GM18909 (cell line): ENCODE measurements at regions not wholly inside any gene's neighbourhood (a gene's known extent, or its start where the extent isn't known, plus 50 kb on each side); places are given as distances from the start of the nearest gene placed in this dataset.
A peak's percentile ranks its signal among the peaks of the same experiment; 100 is the strongest.

Experiments used
- ATAC-seq: cut with Tn5 transposase; IDR thresholded peaks from one replicate; pipeline ENCODE4 v1.9.1; 2021; ENCODE audit warnings: mild to moderate bottlenecking; ENCODE audit not compliant: unreplicated experiment, poor library complexity

DNA sequence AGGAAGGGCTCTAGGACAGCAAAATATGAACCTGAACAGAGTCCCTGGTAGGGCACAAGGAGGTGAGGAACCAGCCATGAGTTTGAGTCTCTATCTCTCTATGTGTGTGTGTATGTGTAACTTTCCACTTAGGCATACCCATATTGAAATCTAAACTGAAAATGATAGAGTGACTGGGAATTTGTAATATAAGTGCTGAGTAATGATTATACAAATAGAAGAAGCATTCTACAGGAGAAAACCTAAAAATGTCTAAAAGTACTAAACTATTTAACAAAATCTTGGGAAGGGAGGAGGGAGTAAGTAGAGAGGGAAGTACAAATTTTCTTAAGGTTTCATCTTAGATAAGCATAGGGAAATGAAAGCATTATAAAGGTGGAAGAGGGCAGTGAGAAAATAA is 97.1 kb upstream of the ZC3H12C start:
- no peak for ATAC-seq

DNA sequence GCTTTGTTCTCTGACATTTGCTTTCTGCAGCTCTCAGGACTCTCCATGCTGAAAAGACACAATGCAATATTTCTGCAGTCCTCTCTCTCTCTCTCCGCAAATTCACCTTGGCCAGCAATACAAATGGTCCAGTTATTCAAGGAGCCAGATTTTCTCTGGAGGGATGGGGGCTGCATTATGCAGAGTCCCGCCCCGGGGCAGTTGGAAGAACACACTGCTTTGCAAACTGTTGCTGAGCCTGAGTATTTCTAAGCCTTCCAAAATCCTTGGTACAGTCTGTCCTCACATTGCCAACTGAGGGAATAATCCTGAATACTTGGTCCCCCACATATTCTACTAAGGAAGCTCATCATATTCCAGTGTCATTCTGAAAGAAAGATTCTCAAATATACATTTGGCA is 94.3 kb upstream of the ZC3H12C start:
- ATAC-seq = no peak

DNA sequence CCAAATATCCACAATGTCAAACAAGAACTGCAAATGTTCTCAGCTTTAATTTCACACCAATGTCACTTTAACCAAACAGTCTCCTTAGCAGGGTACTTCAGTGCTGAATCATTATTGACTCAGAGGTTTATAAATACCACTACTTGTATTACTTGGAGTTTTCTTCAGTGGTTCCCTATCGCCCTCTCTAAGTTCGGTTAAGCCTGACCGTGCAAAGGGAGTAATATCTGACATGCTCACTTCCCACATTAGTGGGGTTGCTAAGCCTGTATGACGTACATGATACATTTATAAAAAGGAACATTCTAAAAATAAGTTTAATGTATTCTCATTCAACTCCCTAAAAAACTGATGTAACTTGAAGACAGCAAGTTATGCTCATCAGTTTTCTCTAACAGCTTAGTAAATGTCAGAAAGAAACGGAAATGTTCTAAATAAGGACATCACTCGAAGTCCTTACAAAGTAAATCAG is 93.1 kb upstream of the ZC3H12C start:
- ATAC-seq = peak; percentile 94

DNA sequence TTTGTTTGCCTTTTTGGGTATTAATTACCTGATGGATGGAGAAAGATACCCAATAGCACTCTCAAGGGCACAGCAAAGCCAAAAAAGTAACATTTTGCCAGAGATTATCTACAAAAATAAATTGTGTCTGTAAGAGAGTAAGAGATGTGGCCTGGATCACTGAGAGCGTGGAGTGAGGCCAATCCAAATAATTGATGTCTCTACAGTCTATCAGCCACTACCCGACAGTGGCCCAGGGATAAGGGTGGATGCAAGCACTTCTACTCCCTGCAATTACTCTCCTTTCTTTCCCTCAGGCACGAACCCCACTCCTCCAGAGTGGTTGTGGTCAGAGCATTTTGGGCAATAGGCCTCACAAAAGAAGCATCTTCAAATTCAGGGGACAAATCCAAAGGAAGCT is 92.3 kb upstream of the ZC3H12C start:
- ATAC-seq = no peak

DNA sequence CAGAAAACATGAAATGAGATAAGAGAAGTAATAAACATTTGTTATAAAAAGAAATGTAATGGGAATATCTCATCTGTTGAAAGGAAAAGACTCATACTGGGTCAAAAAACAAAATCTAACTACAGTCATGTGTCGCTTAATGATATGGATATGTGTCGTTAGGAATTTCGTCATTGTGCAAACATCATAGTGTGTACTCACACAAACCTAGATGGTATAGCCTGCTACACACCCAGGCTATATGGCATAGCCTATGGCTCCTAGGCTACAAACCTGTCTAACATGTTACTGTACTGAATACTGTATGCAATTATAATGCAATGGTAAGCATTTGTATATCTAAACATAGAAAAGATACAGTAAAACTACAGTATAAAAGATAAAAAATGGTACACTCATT is 89.8 kb upstream of the ZC3H12C start:
- no peak for ATAC-seq

DNA sequence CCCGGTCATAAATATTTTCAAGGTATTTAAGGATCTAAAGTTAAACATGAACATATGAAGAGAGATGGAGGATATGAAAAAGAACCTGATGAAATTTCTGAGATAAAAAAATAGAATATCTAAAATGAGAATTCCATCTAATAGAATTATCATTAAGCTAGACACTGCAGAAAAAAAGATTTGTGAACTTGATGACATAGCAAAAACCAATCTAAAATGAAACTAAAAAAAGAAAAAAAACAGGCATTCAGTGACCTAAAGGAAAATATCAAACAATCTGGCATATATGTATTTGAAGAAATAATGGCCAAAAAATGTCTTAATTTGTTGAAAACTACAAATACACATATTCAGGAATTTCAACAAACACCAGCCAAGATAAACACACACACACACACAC is 81.6 kb upstream of the ZC3H12C start:
- ATAC-seq = no peak

DNA sequence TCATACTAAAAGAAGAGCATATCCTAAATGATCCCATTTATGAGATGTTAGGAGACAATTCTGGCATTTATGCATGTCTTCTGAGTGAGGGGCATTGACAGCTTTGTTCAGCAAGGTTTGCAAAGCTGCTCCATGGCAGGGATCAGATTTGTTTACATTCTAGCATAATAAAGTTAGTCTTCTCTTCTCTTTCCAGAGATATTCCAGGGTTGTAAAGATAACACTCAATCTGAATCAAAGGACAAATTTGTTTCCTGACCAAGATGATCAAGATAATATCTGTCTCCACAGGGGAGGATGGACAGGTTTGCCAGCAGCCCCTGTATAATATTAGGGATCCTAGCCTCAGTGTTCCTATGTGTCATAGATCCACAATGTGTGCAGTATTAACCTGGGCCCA is 77.5 kb upstream of the ZC3H12C start:
- no peak for ATAC-seq

DNA sequence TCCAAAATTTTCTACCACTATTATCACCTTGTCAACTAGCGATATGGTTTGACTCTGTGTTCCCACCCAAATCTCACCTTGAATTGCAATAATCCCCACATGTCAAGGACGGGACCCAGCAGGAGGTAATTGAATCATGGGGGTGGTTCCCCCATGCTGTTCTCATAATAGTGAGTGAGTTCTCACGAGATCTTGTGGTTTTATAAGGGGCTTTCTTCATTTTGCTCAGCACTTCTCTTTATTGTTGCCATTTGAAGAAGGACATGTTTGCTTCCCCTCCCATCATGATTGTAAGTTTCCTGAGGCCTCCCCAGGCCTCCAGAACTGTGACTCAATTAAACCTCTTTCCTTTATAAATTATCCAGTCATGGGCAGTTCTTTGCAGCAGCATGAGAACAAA is 73.5 kb upstream of the ZC3H12C start:
- ATAC-seq = no peak

DNA sequence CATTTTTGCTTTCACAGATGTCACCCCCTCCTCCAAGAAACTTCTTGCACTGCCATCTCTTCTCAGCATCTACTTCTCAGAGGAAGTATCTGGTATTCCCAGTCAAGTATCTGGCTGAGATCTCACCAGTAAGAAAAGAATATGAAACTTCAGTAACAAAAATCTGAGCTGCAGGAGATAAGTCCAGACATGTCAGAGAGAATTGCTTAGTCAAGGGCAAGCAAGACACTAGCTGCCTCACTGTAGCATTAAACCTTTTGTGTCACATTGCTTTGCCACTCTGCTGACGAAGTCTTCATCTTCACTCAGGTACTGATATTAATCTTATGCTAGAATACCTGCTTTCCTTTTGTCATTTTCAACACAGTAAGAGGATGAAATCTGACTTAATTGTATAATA is 70.6 kb upstream of the ZC3H12C start:
- no peak for ATAC-seq

DNA sequence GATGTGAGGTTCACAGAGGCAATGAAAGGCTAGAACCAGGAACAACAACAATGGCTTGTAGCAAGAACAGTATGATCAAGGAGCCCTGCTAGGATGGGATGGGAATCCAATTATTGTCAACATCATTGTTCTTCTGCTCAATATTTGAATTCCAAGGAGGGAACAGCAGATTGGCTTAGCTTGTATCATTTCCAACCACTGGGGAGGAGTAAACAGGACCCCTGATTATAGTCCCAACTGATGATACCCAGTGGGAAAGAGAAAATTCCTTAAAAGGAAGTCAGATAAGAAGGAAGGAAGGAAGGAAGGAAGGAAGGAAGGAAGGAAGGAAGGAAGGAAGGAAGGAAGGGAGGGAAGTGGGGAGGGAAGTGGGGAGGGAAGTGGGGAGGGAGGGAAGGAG is 69.5 kb upstream of the ZC3H12C start:
- ATAC-seq = no peak

DNA sequence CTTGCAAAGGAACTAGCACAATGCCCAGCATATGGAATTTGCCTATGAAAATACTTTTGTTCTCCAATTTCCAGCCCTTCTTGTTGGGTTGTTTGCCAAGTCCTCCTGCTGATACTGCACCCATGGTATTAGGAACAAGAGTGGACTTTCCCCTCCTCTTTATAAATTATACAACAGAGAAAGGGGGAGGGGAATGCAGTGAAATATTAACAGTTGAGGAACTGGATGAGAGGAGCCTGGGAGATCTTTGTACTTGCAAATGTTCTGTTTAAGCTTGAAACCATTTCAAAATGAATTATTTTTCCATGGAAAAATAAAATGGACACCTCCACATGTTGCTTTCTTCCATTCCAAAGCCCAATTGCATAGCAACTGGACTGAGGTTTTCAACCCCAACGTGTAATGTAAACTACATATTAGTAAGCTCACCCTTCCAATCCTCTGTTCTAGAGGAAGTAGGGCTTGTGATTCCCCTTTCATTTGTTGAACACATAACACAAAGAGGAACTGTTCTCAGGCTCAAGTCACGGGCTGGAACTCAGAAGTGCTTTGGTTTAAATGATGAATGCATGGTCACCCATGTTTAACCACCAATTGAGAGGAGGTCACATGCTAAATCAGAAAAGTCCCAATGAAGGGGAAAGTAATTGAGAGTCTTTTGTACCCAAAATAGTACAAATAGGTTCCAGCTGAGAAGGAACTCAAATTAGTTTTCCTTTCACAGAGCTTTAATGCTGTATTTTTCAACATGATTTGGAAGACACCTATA is 66.2 kb upstream of the ZC3H12C start:
- peak; percentile 94 for ATAC-seq

DNA sequence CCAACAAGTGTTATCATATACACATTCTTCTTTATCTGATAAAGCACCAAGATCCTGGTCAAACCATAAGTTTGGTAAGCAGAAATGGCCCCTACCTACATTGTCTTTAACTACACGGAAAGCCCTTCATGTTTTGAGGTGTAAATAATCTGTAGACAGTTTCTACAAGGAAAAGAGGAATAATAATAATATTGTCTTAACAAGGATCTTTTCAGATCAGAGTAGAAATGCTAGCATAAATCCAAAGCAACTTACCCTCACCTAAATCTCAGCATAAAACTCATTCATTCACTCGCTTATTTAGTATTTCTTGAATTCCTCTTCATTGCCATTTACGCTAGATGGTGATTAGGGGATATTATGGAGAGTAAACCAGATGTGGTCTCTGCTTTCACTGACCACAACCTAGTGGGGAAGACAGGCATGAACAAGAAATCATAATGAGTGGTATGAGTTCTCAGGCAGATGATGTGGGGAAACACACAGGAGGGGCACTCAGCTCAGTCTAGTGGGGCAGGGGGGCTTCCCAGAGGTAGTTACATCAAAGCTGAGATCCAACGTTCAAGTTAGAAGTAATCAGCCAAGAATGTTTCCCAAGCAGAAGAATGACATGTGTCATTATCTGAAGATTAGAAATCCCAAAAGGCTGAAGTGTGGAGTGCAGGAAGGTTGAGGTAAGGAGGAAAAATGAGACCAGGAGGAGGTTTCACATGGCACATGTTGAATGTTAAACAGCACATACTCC is 65.4 kb upstream of the ZC3H12C start:
- peak; percentile 44 for ATAC-seq

DNA sequence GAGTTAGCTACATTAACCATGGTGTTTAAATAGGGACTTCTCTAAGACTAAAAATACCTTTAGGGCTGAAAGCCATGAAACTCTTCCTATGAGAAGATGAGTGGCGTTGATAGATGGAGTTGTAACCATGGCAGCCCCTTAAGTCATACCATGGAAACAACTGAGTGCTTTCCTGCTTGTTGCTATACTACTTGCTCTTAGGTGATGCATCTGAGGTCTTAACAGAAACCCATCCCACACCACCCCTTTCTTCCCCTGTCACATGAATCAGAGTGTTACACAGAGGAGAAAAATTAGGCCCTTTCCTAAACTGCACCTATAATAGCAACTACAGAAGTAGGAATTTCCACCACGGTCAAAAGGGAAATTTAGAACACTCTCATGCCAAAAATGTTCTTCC is 64.3 kb upstream of the ZC3H12C start:
- no peak for ATAC-seq

DNA sequence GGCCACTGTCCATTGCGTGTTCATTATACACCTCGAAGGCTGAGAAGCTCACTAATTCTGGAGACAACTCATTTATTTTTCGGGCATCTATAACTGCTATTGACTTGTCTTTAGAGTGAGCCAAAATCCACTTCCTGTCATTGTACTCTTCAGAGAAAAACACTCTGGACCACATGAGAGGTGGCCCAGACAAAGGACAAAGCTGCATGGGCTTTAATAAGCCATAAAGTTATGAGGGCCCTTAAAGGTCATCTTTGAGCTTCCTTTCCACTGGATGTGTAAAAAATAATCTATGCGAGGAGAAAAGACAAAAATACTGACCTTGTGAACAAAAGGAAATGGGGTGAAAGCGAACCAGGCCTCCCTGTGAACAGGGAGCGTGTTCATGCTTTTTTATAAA is 63.5 kb upstream of the ZC3H12C start:
- no peak for ATAC-seq

DNA sequence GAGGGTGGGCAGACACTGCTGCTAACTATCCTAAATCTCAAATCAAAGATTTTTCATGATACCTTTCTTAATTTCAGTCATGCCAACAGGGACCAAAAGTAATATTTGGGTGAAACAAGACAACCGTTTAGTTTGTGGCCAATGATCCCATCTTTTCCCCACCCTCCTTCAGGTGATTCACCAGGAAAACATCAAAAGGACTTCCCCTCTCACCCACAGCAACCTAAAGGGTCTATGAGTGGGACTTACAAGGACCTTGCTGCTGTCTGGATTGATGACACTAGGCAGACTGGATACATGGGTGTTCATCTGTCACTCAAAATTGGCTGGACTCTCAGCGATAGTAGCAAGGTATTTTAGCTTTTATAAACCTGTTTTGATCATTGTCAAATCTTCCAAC is 62.0 kb upstream of the ZC3H12C start:
- no peak for ATAC-seq

DNA sequence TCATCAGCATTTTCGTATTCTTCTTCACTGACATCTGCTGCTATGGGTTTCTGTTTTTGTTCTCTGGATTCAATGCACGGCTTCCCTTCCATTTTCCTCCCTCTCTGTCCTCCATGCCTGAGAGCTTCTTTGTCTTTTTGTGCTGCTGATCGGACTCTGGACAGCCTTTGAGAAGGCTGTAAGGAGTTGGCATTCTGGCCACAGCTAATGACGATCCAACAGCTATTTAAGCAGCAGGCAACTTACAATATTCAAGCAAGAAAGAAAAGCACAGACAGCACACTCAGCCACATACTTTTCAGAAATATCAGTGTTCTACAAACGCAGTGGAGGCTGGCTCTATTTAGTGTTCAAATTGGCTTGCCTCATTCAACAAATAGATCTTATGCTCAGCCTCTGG is 60.9 kb upstream of the ZC3H12C start:
- no peak for ATAC-seq

DNA sequence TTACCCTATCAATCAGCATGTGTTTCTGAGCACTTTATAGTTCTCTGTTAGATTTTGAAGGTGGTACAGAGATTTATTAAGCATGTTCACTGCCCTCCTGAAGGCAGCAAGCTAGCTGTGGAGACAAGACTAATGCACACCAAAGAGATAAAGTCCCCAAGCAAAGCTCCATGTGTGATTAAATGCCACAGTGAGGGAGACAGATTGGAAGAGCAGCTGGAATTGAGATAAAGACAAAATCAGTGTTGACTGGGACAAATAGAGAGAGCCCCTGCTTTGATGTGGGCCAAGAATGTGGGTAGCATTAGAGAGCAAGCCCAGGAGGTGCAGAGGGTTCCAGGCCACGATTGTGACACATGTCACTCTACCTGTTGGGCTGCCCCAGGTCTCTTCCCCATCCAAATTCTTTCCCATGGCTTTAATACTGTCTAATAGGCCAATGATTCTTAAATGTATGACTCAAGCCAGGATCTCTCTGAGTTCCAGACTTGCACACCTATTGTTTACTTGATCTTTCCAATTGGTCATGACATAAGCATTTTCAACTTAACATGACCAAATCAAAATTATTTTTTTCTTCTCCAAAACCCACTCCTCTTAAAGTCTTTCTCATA is 60.1 kb upstream of the ZC3H12C start:
- ATAC-seq = no peak

DNA sequence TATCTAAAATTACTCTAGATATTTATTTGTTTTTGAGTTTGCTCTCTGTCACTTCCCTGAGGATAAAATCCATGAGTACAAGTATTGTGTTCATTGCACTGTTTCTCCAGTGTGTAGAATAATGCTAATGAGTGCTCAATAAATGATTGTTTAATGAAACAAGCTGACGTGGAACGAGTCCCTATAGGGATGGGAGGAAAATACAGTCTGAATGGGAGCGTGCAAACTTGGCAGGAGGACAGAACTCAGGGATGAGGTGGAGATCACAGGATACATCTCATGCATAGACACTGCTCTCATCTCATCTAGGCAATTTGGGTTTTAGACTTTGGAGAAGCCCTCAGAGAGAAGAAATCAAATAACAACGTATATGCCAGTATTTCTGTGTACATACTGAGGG is 58.4 kb upstream of the ZC3H12C start:
- no peak for ATAC-seq

DNA sequence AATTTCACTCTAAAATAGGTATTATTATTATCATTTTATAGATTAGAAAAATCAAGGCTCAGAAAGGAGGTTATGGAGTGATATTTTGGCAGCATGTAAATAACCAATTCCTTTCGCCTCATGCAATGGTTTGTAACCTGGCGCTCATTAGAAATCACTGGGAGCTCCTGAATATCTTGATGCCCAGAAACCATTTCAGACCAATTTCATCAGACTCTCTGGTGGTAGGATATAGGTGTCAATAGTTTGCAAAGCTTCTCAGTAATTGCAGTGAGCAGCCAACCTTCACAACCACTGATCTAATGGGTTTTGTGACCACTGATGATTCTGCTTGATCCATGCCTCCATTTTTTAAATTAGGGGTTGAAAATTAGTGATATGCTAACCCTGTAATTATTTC is 57.8 kb upstream of the ZC3H12C start:
- no peak for ATAC-seq

DNA sequence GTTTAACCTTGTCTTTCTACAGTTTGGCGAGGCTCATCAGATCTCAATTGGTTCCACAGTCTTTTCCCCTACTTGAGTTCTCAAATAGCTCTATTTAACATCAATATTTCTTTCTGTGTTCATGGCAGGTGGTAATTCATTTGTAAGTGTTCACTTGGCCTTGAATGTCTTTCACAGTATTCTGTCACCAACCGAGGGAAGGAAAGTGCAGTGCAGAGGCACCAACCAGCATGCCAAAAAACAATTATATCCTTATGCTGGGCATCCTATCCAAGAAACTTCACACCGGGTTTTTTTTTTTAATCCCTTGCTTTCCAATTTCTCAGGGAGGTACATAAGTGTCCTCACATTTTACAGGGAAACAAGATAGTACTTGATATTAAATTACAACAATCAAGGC is 55.0 kb upstream of the ZC3H12C start:
- no peak for ATAC-seq
